ENCODE measurements at regions not wholly inside any gene's neighbourhood (a gene's known extent, or its start where the extent isn't known, plus 50 kb on each side); places are given as distances from the start of the nearest gene placed in this dataset.

DNA sequence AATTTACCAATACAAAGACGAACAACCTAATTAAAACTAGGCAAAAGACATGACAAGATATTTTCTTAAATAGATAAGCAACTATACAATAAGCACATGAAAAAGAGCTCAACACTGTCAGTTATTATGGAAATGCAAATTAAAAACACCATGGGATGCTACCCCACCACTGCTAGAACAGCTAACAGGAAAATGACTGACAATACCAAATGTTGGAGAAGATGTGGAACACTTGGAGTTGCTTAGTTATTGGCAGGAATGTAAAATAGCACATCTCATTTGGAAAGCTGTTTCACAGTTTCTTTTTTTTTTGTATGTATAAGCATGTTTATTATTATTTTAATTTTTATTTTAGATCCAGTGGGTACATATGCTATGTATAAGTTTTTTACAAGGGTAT, 84.4 kb downstream of the CYRIA start:
- H3K36me3 ChIP-seq (ENCODE audit: control insufficient read depth in 4 of 4, insufficient read depth in 3 of 4, low read depth in 1 of 4, low read length in 3 of 4), result no peaks in the 10 kb centered on the region
- DNase-seq (ENCODE audit: low spot score), result no peak
- H3K27ac ChIP-seq (ENCODE audit: low read depth in 1 of 2, low read length in 2 of 2), result no peak overlapping the region
- no peak overlapping the region for H3K9ac ChIP-seq (ENCODE audit: low read depth in 1 of 2, low read length in 2 of 2)
- no peaks in the 10 kb centered on the region for H3K27me3 ChIP-seq (ENCODE audit: control insufficient read depth in 4 of 4, insufficient read depth in 4 of 4, low read length in 3 of 4)
- H3K4me1 ChIP-seq (ENCODE audit: control insufficient read depth in 4 of 4, insufficient read depth in 4 of 4, low read length in 3 of 4), result no peaks in the 10 kb centered on the region
- no peak for TF ChIP-seq MAX (IDR thresholded peaks at IDR 0.05)
- no peak for TF ChIP-seq TAF1 (conservative IDR thresholded peaks at IDR 0.05)
- TF ChIP-seq RAD21 (IDR thresholded peaks at IDR 0.05), result no peak
- TF ChIP-seq FOXA2 (IDR thresholded peaks at IDR 0.05), result no peak
- no peak for TF ChIP-seq EGR1 (IDR thresholded peaks at IDR 0.05; ENCODE audit: low read depth in 2 of 2)
- no peak for TF ChIP-seq ATF3 (IDR thresholded peaks at IDR 0.05)
- TF ChIP-seq, protein P1, sequence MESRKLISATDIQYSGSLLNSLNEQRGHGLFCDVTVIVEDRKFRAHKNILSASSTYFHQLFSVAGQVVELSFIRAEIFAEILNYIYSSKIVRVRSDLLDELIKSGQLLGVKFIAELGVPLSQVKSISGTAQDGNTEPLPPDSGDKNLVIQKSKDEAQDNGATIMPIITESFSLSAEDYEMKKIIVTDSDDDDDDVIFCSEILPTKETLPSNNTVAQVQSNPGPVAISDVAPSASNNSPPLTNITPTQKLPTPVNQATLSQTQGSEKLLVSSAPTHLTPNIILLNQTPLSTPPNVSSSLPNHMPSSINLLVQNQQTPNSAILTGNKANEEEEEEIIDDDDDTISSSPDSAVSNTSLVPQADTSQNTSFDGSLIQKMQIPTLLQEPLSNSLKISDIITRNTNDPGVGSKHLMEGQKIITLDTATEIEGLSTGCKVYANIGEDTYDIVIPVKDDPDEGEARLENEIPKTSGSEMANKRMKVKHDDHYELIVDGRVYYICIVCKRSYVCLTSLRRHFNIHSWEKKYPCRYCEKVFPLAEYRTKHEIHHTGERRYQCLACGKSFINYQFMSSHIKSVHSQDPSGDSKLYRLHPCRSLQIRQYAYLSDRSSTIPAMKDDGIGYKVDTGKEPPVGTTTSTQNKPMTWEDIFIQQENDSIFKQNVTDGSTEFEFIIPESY (IDR thresholded peaks at IDR 0.05), result no peak
- no peak for TF ChIP-seq FOXA1 (IDR thresholded peaks at IDR 0.05)
- TF ChIP-seq HNF4G (IDR thresholded peaks at IDR 0.05), result no peak
- no peak for TF ChIP-seq GABPA (IDR thresholded peaks at IDR 0.05 in 1 of 2, conservative IDR thresholded peaks at IDR 0.05 in 1 of 2)
- TF ChIP-seq REST (IDR thresholded peaks at IDR 0.05), result no peak
- TF ChIP-seq SP1 (IDR thresholded peaks at IDR 0.05), result no peak
- no peak for TF ChIP-seq YY1 (IDR thresholded peaks at IDR 0.05)
- no peak for TF ChIP-seq RXRA (IDR thresholded peaks at IDR 0.05)
- 97% methylated on average over 1 of the region's 1 CpG for WGBS
- H3K9me3 ChIP-seq (ENCODE audit: control insufficient read depth in 4 of 4, low read length in 3 of 4), result no peaks in the 10 kb centered on the region
- H3K4me3 ChIP-seq (ENCODE audit: low read depth in 1 of 3, low read length in 3 of 3), result no peak overlapping the region

DNA sequence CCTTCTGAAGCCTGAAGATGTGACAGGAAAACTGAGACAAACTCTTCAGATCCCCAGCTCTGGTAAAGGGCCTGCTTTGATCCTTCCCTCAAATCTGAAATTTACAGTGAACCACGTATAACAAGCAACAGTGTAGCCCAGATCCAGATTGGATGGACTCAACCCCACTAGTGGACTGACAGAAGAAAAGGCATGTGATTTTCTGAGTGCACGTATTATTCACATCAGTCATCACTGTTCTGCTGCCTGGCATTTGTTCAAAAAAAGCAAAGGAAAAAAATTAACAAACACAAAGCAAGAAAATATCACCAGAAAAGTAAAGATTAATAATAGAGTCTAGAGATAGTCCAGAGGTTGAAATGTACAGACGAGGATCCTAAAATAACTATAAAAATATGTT, 87.6 kb downstream of the CYRIA start:
- DNase-seq (ENCODE audit: low spot score), result no peak
- no peak overlapping the region for H3K4me3 ChIP-seq (ENCODE audit: low read depth in 1 of 3, low read length in 3 of 3)
- TF ChIP-seq ATF3 (IDR thresholded peaks at IDR 0.05) (no peak), NR2F2 (IDR thresholded peaks at IDR 0.05) (no peak)

More for the DNA sequence above, 87.6 kb downstream of the CYRIA start:
- Histone ChIP-seq H3K27me3 (ENCODE audit: control insufficient read depth in 4 of 4, insufficient read depth in 4 of 4, low read length in 3 of 4) (no peaks in the 10 kb centered on the region), H3K9me3 (ENCODE audit: control insufficient read depth in 4 of 4, low read length in 3 of 4) (no peaks in the 10 kb centered on the region), H3K36me3 (ENCODE audit: control insufficient read depth in 4 of 4, insufficient read depth in 3 of 4, low read depth in 1 of 4, low read length in 3 of 4) (no peaks in the 10 kb centered on the region), H3K27ac (ENCODE audit: low read depth in 1 of 2, low read length in 2 of 2) (no peak overlapping the region), H3K4me1 (ENCODE audit: control insufficient read depth in 4 of 4, insufficient read depth in 4 of 4, low read length in 3 of 4) (no peaks in the 10 kb centered on the region), H3K9ac (ENCODE audit: low read depth in 1 of 2, low read length in 2 of 2) (no peak overlapping the region)
- 80% methylated on average over 3 of the region's 3 CpGs for WGBS
